ENCODE measurements at regions not wholly inside any gene's neighbourhood (a gene's known extent, or its start where the extent isn't known, plus 50 kb on each side); places are given as distances from the start of the nearest gene placed in this dataset.

DNA sequence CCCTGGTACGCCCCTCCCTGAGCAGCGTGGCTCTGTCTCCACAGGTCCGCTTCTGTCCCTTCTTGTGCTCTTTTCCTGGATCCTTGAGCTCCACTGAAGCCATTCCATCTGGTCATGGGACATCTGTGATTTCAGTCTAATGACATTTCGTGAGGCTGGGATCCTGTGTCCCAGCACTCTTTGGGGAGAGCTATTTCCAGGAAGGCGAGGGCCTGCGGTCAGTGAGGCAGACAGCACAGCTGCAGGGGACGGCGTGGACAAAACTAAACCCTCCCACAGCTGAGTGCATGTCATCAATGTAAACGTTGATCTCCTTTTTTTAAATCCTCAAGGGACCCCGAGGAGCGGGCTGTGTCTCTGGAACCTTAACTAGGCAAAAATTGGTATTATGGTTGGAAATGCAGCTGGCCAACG, 127.7 kb downstream of the DACT1 start:
- TF ChIP-seq, protein P1, sequence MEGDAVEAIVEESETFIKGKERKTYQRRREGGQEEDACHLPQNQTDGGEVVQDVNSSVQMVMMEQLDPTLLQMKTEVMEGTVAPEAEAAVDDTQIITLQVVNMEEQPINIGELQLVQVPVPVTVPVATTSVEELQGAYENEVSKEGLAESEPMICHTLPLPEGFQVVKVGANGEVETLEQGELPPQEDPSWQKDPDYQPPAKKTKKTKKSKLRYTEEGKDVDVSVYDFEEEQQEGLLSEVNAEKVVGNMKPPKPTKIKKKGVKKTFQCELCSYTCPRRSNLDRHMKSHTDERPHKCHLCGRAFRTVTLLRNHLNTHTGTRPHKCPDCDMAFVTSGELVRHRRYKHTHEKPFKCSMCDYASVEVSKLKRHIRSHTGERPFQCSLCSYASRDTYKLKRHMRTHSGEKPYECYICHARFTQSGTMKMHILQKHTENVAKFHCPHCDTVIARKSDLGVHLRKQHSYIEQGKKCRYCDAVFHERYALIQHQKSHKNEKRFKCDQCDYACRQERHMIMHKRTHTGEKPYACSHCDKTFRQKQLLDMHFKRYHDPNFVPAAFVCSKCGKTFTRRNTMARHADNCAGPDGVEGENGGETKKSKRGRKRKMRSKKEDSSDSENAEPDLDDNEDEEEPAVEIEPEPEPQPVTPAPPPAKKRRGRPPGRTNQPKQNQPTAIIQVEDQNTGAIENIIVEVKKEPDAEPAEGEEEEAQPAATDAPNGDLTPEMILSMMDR (IDR thresholded peaks at IDR 0.05), result no peak
- TF ChIP-seq POLR2A (IDR thresholded peaks at IDR 0.05), result no peak

All from adrenal gland (tissue), 5 donors.